MM.1S (cell line): ENCODE measurements at regions not wholly inside any gene's neighbourhood (a gene's known extent, or its start where the extent isn't known, plus 50 kb on each side); places are given as distances from the start of the nearest gene placed in this dataset.
A peak's percentile ranks its signal among the peaks of the same experiment; 100 is the strongest.

ENCODE experiments used
- DNase-seq: peaks from one replicate; pipeline ENCODE4 v3.0.0-alpha.2; 2015
- H2AFZ ChIP-seq: fragments of 300-600 bp; sonication (generic); 2 replicates; pipeline ENCODE4 v1.6.0; 2016; ENCODE audit warnings: antibody characterized with exemption, low read length
- H3F3A ChIP-seq: fragments of 300-600 bp; sonication (generic); 2 replicates; pipeline ENCODE4 v1.6.1; 2016; ENCODE audit warnings: mild to moderate bottlenecking, antibody characterized with exemption, low read length, moderate library complexity, mixed read lengths; ENCODE audit not compliant: insufficient read depth
- H3K27ac ChIP-seq: fragments of 300-600 bp; sonication (generic); 2 replicates; pipeline ENCODE4 v1.5.1; 2016; ENCODE audit warnings: mild to moderate bottlenecking, low read length
- H3K27me3 ChIP-seq: fragments of 300-600 bp; sonication (generic); replicated peaks from 2 replicates; pipeline ENCODE4 v1.6.0; 2016; ENCODE audit warnings: low read length; ENCODE audit not compliant: insufficient read depth
- H3K36me3 ChIP-seq: fragments of 300-600 bp; sonication (generic); replicated peaks from 2 replicates; pipeline ENCODE4 v1.6.1; 2016; ENCODE audit warnings: mild to moderate bottlenecking, low read length, mixed read lengths; ENCODE audit not compliant: insufficient read depth
- H3K4me1 ChIP-seq: fragments of 300-600 bp; sonication (generic); 2 replicates; pipeline ENCODE4 v1.6.1; 2016; ENCODE audit warnings: low read length, mixed read lengths
- H3K4me2 ChIP-seq: fragments of 300-600 bp; sonication (generic); 2 replicates; pipeline ENCODE4 v1.6.0; 2016; ENCODE audit warnings: low read depth, low read length
- H3K4me3 ChIP-seq: fragments of 300-600 bp; sonication (generic); 2 replicates; pipeline ENCODE4 v1.5.1; 2016; ENCODE audit warnings: low read length, mixed read lengths
- H3K79me2 ChIP-seq: fragments of 300-600 bp; sonication (generic); 2 replicates; pipeline ENCODE4 v1.6.1; 2016; ENCODE audit warnings: mixed run types, low read length, mixed read lengths
- H3K9ac ChIP-seq: fragments of 300-600 bp; sonication (generic); 2 replicates; pipeline ENCODE4 v1.6.1; 2016; ENCODE audit warnings: low read length, mixed read lengths
- H3K9me2 ChIP-seq: fragments of 300-600 bp; sonication (generic); replicated peaks from 2 replicates; pipeline ENCODE4 v1.6.1; 2016; ENCODE audit warnings: mild to moderate bottlenecking, low read length, mixed read lengths; ENCODE audit not compliant: insufficient read depth
- H3K9me3 ChIP-seq: fragments of 300-600 bp; sonication (generic); replicated peaks from 2 replicates; pipeline ENCODE4 v1.6.1; 2016; ENCODE audit warnings: mild to moderate bottlenecking, low read length, mixed read lengths; ENCODE audit not compliant: insufficient read depth
- H4K20me1 ChIP-seq: fragments of 300-600 bp; sonication (generic); 2 replicates; pipeline ENCODE4 v1.6.1; 2016; ENCODE audit warnings: mild to moderate bottlenecking, low read length, moderate library complexity, mixed read lengths; ENCODE audit not compliant: insufficient read depth
- EZH2 ChIP-seq: fragments of 300-600 bp; sonication (generic); optimal IDR thresholded peaks from 2 replicates; pipeline ENCODE3; 2017; ENCODE audit warnings: low read depth, mild to moderate bottlenecking, antibody characterized with exemption, low read length, mixed read lengths
- EZH2phosphoT487 ChIP-seq: fragments of 300-600 bp; sonication (generic); IDR thresholded peaks from 2 replicates; pipeline ENCODE4 v1.6.1; 2018; ENCODE audit warnings: antibody characterized with exemption, low read length
- TF ChIP-seq, protein P1 (sequence below): fragments of 300-600 bp; sonication (generic); IDR thresholded peaks from 2 replicates; pipeline ENCODE4 v1.5.1; 2016; ENCODE audit warnings: antibody characterized with exemption, low read length, mixed read lengths

DNA sequence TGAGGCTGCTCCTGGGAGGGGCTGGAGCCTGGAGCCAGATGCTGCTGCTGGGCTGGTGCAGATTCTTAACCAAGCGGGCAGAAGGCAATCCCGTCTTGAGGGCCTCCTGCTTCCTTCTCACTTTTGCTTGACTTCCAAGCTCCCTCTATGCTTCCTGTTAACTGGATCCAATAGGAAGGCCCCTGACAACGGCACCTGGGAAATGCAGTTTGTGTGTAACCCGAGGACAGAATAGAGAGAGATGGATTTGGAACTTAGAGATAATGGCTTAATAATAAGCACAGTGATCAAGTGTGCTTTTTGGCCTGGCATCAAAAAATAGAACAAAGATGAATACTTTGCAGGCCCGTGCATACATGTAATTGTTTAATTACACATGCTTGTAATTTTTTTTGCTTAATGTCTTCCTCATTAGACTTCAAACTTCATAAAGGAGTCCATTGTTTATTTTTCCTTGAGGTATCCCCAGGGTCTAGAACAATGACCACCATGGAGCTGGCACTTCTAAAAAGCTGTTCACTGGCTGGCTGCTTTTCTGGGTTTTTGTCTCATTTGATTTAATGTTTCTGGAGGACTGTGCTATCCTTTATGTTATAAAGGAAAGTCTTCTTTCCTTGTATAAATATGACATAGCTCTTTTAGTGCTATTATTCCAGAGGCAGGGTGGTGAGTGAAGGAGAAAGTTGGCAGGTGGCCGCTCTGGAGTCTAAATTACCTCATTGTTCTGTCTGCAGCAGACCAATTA is 63.3 kb upstream of the MITF start:
- no peaks in the 10 kb centered on the region for H3K4me1 ChIP-seq
- DNase-seq, result no peak
- no peak overlapping the region for H3K4me3 ChIP-seq
- no peaks in the 10 kb centered on the region for H3F3A ChIP-seq
- no peaks in the 10 kb centered on the region for H3K79me2 ChIP-seq
- no peak overlapping the region for H3K4me2 ChIP-seq
- no peak for TF ChIP-seq EZH2phosphoT487
- TF ChIP-seq EZH2, result no peak
- TF ChIP-seq, protein P1, sequence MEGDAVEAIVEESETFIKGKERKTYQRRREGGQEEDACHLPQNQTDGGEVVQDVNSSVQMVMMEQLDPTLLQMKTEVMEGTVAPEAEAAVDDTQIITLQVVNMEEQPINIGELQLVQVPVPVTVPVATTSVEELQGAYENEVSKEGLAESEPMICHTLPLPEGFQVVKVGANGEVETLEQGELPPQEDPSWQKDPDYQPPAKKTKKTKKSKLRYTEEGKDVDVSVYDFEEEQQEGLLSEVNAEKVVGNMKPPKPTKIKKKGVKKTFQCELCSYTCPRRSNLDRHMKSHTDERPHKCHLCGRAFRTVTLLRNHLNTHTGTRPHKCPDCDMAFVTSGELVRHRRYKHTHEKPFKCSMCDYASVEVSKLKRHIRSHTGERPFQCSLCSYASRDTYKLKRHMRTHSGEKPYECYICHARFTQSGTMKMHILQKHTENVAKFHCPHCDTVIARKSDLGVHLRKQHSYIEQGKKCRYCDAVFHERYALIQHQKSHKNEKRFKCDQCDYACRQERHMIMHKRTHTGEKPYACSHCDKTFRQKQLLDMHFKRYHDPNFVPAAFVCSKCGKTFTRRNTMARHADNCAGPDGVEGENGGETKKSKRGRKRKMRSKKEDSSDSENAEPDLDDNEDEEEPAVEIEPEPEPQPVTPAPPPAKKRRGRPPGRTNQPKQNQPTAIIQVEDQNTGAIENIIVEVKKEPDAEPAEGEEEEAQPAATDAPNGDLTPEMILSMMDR, result no peak
- no peak overlapping the region for H3K27ac ChIP-seq
- no peaks in the 10 kb centered on the region for H3K9me3 ChIP-seq
- no peaks in the 10 kb centered on the region for H3K36me3 ChIP-seq
- no peaks in the 10 kb centered on the region for H3K9me2 ChIP-seq
- no peaks in the 10 kb centered on the region for H4K20me1 ChIP-seq
- no peaks in the 10 kb centered on the region for H3K27me3 ChIP-seq
- no peak overlapping the region for H3K9ac ChIP-seq
- H2AFZ ChIP-seq, result no peak overlapping the region

DNA sequence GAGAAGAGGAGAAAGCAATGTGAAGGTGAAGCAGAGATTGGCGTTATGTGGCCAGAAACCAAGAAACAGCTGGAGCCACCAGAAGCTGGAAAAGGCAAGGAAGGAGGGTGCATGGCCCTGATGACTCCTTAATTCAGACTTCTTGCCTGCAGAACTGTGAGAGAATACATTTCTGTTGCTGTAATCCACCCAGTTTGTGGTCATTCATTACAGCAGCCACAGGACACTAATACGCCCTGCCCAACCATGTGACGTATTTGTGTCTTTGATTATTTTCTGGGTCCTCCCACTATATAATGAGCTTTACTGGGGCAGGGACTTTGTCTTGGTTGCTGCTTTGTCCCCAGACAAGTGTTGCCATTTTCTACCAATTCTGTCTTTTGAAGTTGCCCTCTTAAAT is 64.5 kb upstream of the MITF start:
- Histone ChIP-seq H3K27ac (no peak overlapping the region), H3K4me3 (no peak overlapping the region), H3K9me3 (no peaks in the 10 kb centered on the region)

DNA sequence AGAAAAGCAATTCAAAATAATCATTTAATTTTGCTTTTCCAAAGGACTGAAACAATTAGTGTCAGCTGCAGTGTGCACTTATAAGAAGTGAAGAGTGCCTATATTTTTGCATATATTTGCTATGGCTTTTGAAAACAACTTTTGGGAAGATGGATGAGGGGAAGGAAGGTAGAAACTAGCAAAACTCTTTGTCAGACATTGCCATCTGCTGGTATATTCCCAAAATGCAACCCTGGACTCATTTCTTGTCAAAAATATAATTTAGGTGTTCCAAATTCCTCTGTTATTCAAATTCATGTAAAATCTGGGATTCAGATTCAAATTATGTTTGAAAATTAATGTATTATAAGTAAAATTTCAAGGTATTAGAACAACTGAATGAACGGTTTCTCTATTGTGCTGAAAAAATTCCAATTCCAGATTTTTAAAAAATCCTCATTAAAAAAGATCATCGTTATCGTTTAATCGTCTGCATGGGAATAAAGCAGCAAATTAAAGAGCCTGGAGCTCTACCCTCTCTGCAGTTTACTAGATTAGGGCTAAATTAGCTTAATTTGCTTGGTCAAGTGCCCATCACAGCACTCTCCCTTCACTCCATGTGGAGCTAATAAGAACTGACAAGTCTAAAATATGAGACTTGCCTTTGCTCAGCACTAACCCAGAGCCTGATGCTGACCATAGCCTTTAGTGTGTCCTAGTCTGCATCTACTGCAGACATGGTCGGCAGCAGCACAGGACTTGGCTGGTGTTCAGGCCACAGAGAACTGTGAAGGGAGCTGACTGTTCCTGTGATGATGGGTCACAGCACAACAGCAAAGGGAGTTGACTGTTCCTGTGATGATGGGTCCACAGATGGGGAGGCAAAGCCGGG is 67.9 kb upstream of the MITF start:
- no peak for TF ChIP-seq EZH2phosphoT487
- TF ChIP-seq, protein P1, result peak; percentile 72
- no peak overlapping the region for H2AFZ ChIP-seq
- no peaks in the 10 kb centered on the region for H4K20me1 ChIP-seq
- H3K9me2 ChIP-seq, result no peaks in the 10 kb centered on the region
- no peaks in the 10 kb centered on the region for H3K4me1 ChIP-seq
- no peaks in the 10 kb centered on the region for H3K27me3 ChIP-seq
- H3K9ac ChIP-seq, result no peak overlapping the region
- DNase-seq, result peak; percentile 39
- H3K79me2 ChIP-seq, result no peaks in the 10 kb centered on the region
- no peak overlapping the region for H3K27ac ChIP-seq
- H3K4me2 ChIP-seq, result no peak overlapping the region
- no peaks in the 10 kb centered on the region for H3K36me3 ChIP-seq
- no peaks in the 10 kb centered on the region for H3F3A ChIP-seq
- H3K9me3 ChIP-seq, result no peaks in the 10 kb centered on the region
- no peak overlapping the region for H3K4me3 ChIP-seq

More for the DNA sequence above, 64.5 kb upstream of the MITF start:
- no peaks in the 10 kb centered on the region for H3K9me2 ChIP-seq
- no peak for DNase-seq
- TF ChIP-seq EZH2, result no peak
- TF ChIP-seq EZH2phosphoT487, result no peak
- TF ChIP-seq, protein P1, result no peak
- no peak overlapping the region for H3K9ac ChIP-seq
- no peaks in the 10 kb centered on the region for H3F3A ChIP-seq
- H3K4me2 ChIP-seq, result no peak overlapping the region
- H4K20me1 ChIP-seq, result no peaks in the 10 kb centered on the region
- no peaks in the 10 kb centered on the region for H3K36me3 ChIP-seq
- H3K4me1 ChIP-seq, result no peaks in the 10 kb centered on the region
- H2AFZ ChIP-seq, result no peak overlapping the region
- no peaks in the 10 kb centered on the region for H3K27me3 ChIP-seq
- no peaks in the 10 kb centered on the region for H3K79me2 ChIP-seq
